Erythroblast (primary cell): ENCODE measurements at regions not wholly inside any gene's neighbourhood (a gene's known extent, or its start where the extent isn't known, plus 50 kb on each side); places are given as distances from the start of the nearest gene placed in this dataset.

Source experiments
- GATA1 ChIP-seq: IDR thresholded peaks from 2 replicates; pipeline ENCODE4 v1.6.1; 2011; ENCODE audit warnings: low read depth, mild to moderate bottlenecking, control low read depth, low read length, moderate library complexity
- POLR2A ChIP-seq: IDR thresholded peaks from 2 replicates; pipeline ENCODE4 v1.6.1; 2011; ENCODE audit warnings: mild to moderate bottlenecking, low read length

DNA sequence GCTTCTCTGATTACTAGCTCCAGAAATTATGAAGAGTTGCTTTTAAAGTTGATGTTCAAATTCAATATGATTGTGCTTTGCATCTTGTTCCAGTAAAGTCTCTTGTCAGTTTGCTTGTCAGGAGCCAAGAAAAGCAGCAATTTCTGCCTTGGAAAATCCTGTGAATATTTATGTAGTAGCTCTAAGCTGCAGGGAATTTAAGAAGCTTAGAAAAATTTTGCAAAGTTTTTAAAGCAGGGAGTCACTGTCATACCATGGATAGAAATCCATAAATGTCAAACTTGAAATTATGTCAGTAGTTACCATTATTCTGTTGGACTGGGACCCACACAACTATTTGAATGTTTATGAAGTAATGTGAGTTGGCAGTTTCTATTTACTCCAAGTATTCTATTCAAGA, 169.3 kb downstream of the TMEM200C start:
- TF ChIP-seq POLR2A (no peak), GATA1 (no peak)
